Panc1 (cell line): ENCODE measurements at regions not wholly inside any gene's neighbourhood (a gene's known extent, or its start where the extent isn't known, plus 50 kb on each side); places are given as distances from the start of the nearest gene placed in this dataset.

Experiments used
- CTCF ChIP-seq: fragments of 450-650 bp; IDR thresholded peaks from 2 replicates; pipeline ENCODE4 v1.5.1; 2017; ENCODE audit warnings: mild to moderate bottlenecking
- POLR2AphosphoS5 ChIP-seq: IDR thresholded peaks from 2 replicates; pipeline ENCODE4 v1.6.1; 2012; ENCODE audit warnings: mild to moderate bottlenecking, low read depth, low read length, moderate library complexity
- TCF7L2 ChIP-seq: IDR thresholded peaks from 2 replicates; pipeline ENCODE4 v1.6.1; 2011; ENCODE audit warnings: mild to moderate bottlenecking, low read depth, low read length, inconsistent platforms
- TF ChIP-seq, protein P1 (sequence below), 2 experiments: IDR thresholded peaks; 2 replicates each; pipeline ENCODE4 v1.6.1; 2011 to 2012; ENCODE audit warnings: low read depth in 2 of 2, control low read depth in 1 of 2, low read length in 1 of 2, mild to moderate bottlenecking in 1 of 2, moderate library complexity in 1 of 2; ENCODE audit not compliant: insufficient read depth in 1 of 2

- TF ChIP-seq POLR2AphosphoS5 (no peak), CTCF (no peak), TCF7L2 (no peak)
- TF ChIP-seq, protein P1, sequence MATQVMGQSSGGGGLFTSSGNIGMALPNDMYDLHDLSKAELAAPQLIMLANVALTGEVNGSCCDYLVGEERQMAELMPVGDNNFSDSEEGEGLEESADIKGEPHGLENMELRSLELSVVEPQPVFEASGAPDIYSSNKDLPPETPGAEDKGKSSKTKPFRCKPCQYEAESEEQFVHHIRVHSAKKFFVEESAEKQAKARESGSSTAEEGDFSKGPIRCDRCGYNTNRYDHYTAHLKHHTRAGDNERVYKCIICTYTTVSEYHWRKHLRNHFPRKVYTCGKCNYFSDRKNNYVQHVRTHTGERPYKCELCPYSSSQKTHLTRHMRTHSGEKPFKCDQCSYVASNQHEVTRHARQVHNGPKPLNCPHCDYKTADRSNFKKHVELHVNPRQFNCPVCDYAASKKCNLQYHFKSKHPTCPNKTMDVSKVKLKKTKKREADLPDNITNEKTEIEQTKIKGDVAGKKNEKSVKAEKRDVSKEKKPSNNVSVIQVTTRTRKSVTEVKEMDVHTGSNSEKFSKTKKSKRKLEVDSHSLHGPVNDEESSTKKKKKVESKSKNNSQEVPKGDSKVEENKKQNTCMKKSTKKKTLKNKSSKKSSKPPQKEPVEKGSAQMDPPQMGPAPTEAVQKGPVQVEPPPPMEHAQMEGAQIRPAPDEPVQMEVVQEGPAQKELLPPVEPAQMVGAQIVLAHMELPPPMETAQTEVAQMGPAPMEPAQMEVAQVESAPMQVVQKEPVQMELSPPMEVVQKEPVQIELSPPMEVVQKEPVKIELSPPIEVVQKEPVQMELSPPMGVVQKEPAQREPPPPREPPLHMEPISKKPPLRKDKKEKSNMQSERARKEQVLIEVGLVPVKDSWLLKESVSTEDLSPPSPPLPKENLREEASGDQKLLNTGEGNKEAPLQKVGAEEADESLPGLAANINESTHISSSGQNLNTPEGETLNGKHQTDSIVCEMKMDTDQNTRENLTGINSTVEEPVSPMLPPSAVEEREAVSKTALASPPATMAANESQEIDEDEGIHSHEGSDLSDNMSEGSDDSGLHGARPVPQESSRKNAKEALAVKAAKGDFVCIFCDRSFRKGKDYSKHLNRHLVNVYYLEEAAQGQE (IDR thresholded peaks at IDR 0.05; ENCODE audit: insufficient read depth in 1 of 2, low read depth in 2 of 2, low read length in 1 of 2): no peak
Observed at GRCh38 chr1:55314740-55315139, 99.6 kb upstream of the USP24 start.
